NOMO-1 treated with DMSO at 0.1 percent for 48 hours (cell line): ENCODE measurements at regions not wholly inside any gene's neighbourhood (a gene's known extent, or its start where the extent isn't known, plus 50 kb on each side); places are given as distances from the start of the nearest gene placed in this dataset.
"Not testable (repeated sequence)": the region's sequence is repeated elsewhere in the genome, so short reads cannot be mapped to it uniquely, and the experiment has no call there.

Source experiments
- DNase-seq: peaks from one replicate; lab custom pipeline; 2025; ENCODE audit not compliant: unreplicated experiment; lab: John Stamatoyannopoulos, UW

GRCh38 chr16:27638833-27639560 lies 89.1 kb downstream of the KATNIP start:
- DNase-seq, result no peak

GRCh38 chr16:27639561-27640276 lies 89.8 kb downstream of the KATNIP start:
- peak; percentile 64 for DNase-seq

GRCh38 chr16:27640277-27640600 lies 90.3 kb downstream of the KATNIP start:
- no peak for DNase-seq

- no peak for DNase-seq
Measured at GRCh38 chr16:27641260-27641659, 91.3 kb downstream of the KATNIP start.

GRCh38 chr16:27641734-27642415 lies 91.9 kb downstream of the KATNIP start:
- DNase-seq, result not testable (repeated sequence)

GRCh38 chr16:27642756-27643155 lies 92.8 kb downstream of the KATNIP start:
- DNase-seq, result no peak

- no peak for DNase-seq
Measured at GRCh38 chr16:27644165-27644564, 94.2 kb downstream of the KATNIP start.

GRCh38 chr16:27645396-27645795 lies 95.5 kb downstream of the KATNIP start:
- no peak for DNase-seq

GRCh38 chr16:27646806-27647205 lies 96.9 kb downstream of the KATNIP start:
- no peak for DNase-seq

GRCh38 chr16:27649021-27649420 lies 99.1 kb downstream of the KATNIP start:
- no peak for DNase-seq

- DNase-seq, result no peak
Measured at GRCh38 chr16:27650073-27650701, 100.2 kb downstream of the KATNIP start.

- no peak for DNase-seq
Measured at GRCh38 chr16:27651301-27651700, 101.4 kb downstream of the KATNIP start.

GRCh38 chr16:27657811-27658210 lies 107.9 kb downstream of the KATNIP start:
- DNase-seq, result no peak

- DNase-seq, result no peak
Measured at GRCh38 chr16:27660507-27660906, 110.6 kb downstream of the KATNIP start.

- not testable (repeated sequence) for DNase-seq
Measured at GRCh38 chr16:27663235-27663634, 113.3 kb downstream of the KATNIP start.

GRCh38 chr16:27665881-27666280 lies 115.9 kb downstream of the KATNIP start:
- DNase-seq, result no peak

- no peak for DNase-seq
Measured at GRCh38 chr16:27670071-27670810, 120.3 kb downstream of the KATNIP start.

- no peak for DNase-seq
Measured at GRCh38 chr16:27671410-27671809, 121.5 kb downstream of the KATNIP start.

- DNase-seq, result no peak
Measured at GRCh38 chr16:27676839-27677238, 126.9 kb downstream of the KATNIP start.

- DNase-seq, result no peak
Measured at GRCh38 chr16:27677263-27677662, 127.3 kb downstream of the KATNIP start.

- DNase-seq, result no peak
Measured at GRCh38 chr16:27678955-27679354, 129.0 kb downstream of the KATNIP start.
